ENCODE measurements at regions not wholly inside any gene's neighbourhood (a gene's known extent, or its start where the extent isn't known, plus 50 kb on each side); places are given as distances from the start of the nearest gene placed in this dataset.

GRCh38 chr1:34500451-34500850 is 254.4 kb upstream of the GJB5 start:
- no peaks in the 10 kb centered on the region for H3K4me1 ChIP-seq (ENCODE audit: insufficient read depth)
- H3K27me3 ChIP-seq, result no peaks in the 10 kb centered on the region
- peak; percentile 66 for DNase-seq (ENCODE audit: low spot score)
- no peak overlapping the region for H3K27ac ChIP-seq
- WGBS (ENCODE audit: low lambda C conversion rate, missing lambda C conversion rate), result 6% methylated on average over 6 of the region's 6 CpGs
- H3K36me3 ChIP-seq (replicated peaks; ENCODE audit: insufficient read depth, low read depth), result no peaks in the 10 kb centered on the region
- H3K4me2 ChIP-seq, result no peak overlapping the region
- TF ChIP-seq EZH2 (IDR thresholded peaks at IDR 0.05; ENCODE audit: borderline replicate concordance) (no peak), CTCF (IDR thresholded peaks at IDR 0.05; ENCODE audit: poor library complexity) (no peak), EZH2phosphoT487 (IDR thresholded peaks at IDR 0.05; ENCODE audit: low read depth, severe bottlenecking, unreplicated experiment) (no peak)
- H3K9me2 ChIP-seq (replicated peaks; ENCODE audit: insufficient read depth), result no peaks in the 10 kb centered on the region
- H3K9me3 ChIP-seq (ENCODE audit: low read depth), result no peaks in the 10 kb centered on the region
- no peak overlapping the region for H2AFZ ChIP-seq
- no peak overlapping the region for H3K4me3 ChIP-seq
- no peaks in the 10 kb centered on the region for H4K20me1 ChIP-seq (ENCODE audit: insufficient read depth, poor library complexity, severe bottlenecking)
- no peaks in the 10 kb centered on the region for H3K79me2 ChIP-seq

GRCh38 chr1:34511802-34512201 is 243.0 kb upstream of the GJB5 start:
- DNase-seq (ENCODE audit: low spot score), result no peak
- TF ChIP-seq EZH2 (IDR thresholded peaks at IDR 0.05; ENCODE audit: borderline replicate concordance), result no peak
- TF ChIP-seq EZH2phosphoT487 (IDR thresholded peaks at IDR 0.05; ENCODE audit: low read depth, severe bottlenecking, unreplicated experiment), result no peak
- TF ChIP-seq CTCF (IDR thresholded peaks at IDR 0.05; ENCODE audit: poor library complexity), result no peak
- Histone ChIP-seq H3K27ac (no peak overlapping the region), H3K79me2 (no peaks in the 10 kb centered on the region), H3K9me2 (replicated peaks; ENCODE audit: insufficient read depth) (no peaks in the 10 kb centered on the region), H3K36me3 (replicated peaks; ENCODE audit: insufficient read depth, low read depth) (no peaks in the 10 kb centered on the region), H3K4me2 (no peak overlapping the region), H2AFZ (no peak overlapping the region), H3K4me3 (no peak overlapping the region), H4K20me1 (ENCODE audit: insufficient read depth, poor library complexity, severe bottlenecking) (no peaks in the 10 kb centered on the region), H3K9me3 (ENCODE audit: low read depth) (peaks cover 5% of the 10 kb centered on the region), H3K4me1 (ENCODE audit: insufficient read depth) (no peaks in the 10 kb centered on the region), H3K27me3 (no peaks in the 10 kb centered on the region)

- 81% methylated on average over 4 of the region's 4 CpGs for WGBS (ENCODE audit: low lambda C conversion rate, missing lambda C conversion rate)
- no peak for DNase-seq (ENCODE audit: low spot score)
- Histone ChIP-seq H4K20me1 (ENCODE audit: insufficient read depth, poor library complexity, severe bottlenecking) (no peaks in the 10 kb centered on the region), H3K9me2 (replicated peaks; ENCODE audit: insufficient read depth) (no peaks in the 10 kb centered on the region), H3K27me3 (no peaks in the 10 kb centered on the region), H3K9me3 (ENCODE audit: low read depth) (no peaks in the 10 kb centered on the region), H3K36me3 (replicated peaks; ENCODE audit: insufficient read depth, low read depth) (no peaks in the 10 kb centered on the region), H2AFZ (no peak overlapping the region), H3K27ac (no peak overlapping the region), H3K4me2 (no peak overlapping the region), H3K79me2 (no peaks in the 10 kb centered on the region), H3K4me1 (ENCODE audit: insufficient read depth) (no peaks in the 10 kb centered on the region), H3K4me3 (no peak overlapping the region)
- TF ChIP-seq EZH2phosphoT487 (IDR thresholded peaks at IDR 0.05; ENCODE audit: low read depth, severe bottlenecking, unreplicated experiment) (no peak), CTCF (IDR thresholded peaks at IDR 0.05; ENCODE audit: poor library complexity) (no peak), EZH2 (IDR thresholded peaks at IDR 0.05; ENCODE audit: borderline replicate concordance) (no peak)
Observed at GRCh38 chr1:34518146-34518699, 236.6 kb upstream of the GJB5 start.

- H3K27me3 ChIP-seq, result no peaks in the 10 kb centered on the region
- DNase-seq (ENCODE audit: low spot score), result no peak
- H4K20me1 ChIP-seq (ENCODE audit: insufficient read depth, poor library complexity, severe bottlenecking), result no peaks in the 10 kb centered on the region
- no peaks in the 10 kb centered on the region for H3K4me1 ChIP-seq (ENCODE audit: insufficient read depth)
- no peak overlapping the region for H3K27ac ChIP-seq
- H3K4me2 ChIP-seq, result no peak overlapping the region
- WGBS (ENCODE audit: low lambda C conversion rate, missing lambda C conversion rate), result 59% methylated on average over 4 of the region's 4 CpGs
- H3K9me3 ChIP-seq (ENCODE audit: low read depth), result no peaks in the 10 kb centered on the region
- no peak overlapping the region for H2AFZ ChIP-seq
- TF ChIP-seq EZH2phosphoT487 (IDR thresholded peaks at IDR 0.05; ENCODE audit: low read depth, severe bottlenecking, unreplicated experiment), result no peak
- no peak for TF ChIP-seq CTCF (IDR thresholded peaks at IDR 0.05; ENCODE audit: poor library complexity)
- TF ChIP-seq EZH2 (IDR thresholded peaks at IDR 0.05; ENCODE audit: borderline replicate concordance), result no peak
- no peaks in the 10 kb centered on the region for H3K9me2 ChIP-seq (replicated peaks; ENCODE audit: insufficient read depth)
- H3K4me3 ChIP-seq, result no peak overlapping the region
- H3K79me2 ChIP-seq, result no peaks in the 10 kb centered on the region
- no peaks in the 10 kb centered on the region for H3K36me3 ChIP-seq (replicated peaks; ENCODE audit: insufficient read depth, low read depth)
Observed at GRCh38 chr1:34520111-34520510, 234.7 kb upstream of the GJB5 start.

Data from hepatocyte (in vitro differentiated cells).